ENCODE measurements at regions not wholly inside any gene's neighbourhood (a gene's known extent, or its start where the extent isn't known, plus 50 kb on each side); places are given as distances from the start of the nearest gene placed in this dataset.

DNA sequence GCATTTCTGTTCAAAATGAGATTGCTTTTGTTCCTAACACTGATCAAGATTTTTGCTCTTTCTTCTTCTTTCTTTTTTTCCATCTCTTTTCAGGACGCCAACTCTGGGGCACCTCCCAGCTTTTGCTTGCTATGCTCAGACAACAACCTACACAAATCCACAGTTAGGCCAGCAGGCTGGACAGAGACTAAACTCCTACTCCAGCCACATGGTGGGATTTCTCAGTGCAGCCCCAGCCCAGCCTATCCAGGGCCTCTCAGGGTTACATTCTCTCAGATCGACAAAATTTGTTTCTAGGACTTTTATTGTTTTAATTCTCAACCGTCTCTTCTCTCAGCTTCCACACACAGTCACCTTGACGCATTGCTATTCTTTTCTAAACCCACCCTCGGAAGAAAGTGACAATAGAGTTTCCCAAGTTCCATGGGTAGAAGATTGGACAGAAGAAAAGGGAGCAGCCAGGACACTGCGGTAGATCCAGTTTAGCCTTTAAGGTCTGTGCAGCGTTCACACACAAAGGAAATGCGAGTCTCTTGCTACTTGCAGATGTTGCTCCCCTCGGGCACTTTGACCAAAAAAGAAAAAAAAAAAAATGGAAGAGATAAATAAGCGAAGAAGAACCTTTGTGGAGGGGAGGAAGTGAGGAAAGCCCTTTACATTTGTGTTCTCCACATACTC lies 588.6 kb upstream of the GRAMD2B start:
- DNase-seq, result no peak

DNA sequence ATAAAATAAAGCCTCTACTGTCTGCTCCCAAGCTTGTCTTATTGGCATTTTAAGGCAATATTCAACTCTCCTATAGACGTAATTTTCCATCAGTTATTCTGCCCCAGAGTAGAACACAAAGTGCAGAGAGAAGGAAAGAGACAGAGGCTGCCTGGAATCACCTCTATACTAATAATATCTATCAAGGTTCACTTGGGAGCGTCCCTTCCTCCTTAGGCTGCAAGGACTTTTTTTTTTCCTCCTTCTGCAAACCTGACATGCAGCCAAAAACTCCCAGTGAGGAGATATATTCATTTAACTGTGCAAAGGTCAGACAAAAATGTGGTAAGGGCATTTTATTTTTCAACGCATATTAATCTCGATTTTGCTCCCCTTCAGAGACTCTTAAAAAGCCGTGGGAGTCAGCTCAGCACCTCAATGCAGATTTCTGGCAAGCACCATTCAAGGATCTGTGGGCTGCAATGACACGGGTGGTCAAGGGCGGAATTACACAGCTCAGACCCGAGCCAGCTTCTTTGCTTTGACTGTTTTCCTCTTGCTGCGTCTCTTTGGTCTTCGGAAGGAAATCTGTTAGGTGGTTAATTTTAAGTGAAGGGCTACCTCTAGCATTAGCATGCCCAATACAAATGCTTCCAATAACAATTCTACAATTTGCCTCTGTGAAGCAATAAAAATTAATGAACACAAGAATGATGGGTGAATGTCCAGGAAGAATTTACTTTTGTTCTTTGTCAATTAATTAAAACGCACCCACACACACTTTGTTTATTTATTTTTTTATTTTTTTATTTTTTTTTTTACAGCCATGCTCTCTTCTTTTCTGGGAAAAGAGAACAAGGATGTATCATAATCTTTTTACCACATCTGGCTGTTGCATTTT lies 587.7 kb upstream of the GRAMD2B start:
- no peak for DNase-seq

DNA sequence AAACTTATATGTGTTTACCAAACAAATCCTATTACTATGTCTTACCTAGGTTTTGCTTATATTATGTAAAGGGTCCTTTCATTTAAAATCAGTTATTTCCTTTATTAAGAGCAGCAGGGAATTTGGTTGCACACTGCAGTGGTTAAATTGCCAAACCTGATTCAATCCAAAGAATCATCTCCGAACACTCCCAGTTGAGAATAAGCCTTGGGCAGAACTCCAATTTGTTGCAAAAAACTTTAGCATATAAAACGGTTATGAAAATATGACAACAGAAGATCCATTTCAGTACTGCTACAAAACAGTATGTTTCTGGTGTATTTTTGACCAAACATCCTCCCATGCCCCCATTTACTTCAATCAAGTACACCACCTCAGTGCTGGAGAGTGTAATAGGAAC lies 587.0 kb upstream of the GRAMD2B start:
- DNase-seq, result no peak

DNA sequence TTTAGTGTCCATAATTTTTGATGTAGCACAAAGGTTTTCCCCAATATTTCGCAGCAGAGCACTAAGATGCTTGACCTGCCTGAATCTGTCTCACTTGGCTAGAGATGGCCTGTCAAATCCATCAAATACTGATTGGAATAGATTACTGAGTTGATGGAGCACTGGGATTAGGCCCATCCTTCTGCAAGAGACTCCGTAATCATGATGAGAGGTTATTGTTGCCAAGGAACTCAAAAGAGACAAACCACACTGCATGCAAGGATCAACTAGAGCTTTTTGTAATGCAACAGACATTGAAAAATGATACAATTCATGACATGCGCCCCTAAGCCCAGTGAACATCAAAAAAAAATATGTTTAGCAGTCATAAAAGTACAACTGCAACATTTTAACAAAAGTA lies 585.3 kb upstream of the GRAMD2B start:
- no peak for DNase-seq

DNA sequence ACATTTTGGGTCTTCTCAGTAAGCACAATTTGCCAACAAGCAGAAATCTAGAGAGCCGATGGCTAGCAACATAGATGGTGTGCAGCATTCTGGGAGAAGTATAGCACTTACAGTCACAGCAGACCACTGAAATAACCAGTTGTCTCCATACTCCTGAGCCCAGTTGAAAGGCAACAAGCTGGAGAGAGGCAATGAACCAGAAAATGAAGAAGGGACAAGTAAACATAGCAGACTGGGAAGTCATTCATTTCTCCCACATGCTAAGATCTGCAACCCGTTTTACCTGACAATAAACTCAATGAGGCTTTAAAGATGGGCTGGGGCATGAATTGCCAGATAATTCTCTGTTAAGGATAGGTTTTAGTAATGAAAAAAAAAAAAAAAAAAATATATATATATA lies 575.6 kb upstream of the GRAMD2B start:
- no peak for DNase-seq

DNA sequence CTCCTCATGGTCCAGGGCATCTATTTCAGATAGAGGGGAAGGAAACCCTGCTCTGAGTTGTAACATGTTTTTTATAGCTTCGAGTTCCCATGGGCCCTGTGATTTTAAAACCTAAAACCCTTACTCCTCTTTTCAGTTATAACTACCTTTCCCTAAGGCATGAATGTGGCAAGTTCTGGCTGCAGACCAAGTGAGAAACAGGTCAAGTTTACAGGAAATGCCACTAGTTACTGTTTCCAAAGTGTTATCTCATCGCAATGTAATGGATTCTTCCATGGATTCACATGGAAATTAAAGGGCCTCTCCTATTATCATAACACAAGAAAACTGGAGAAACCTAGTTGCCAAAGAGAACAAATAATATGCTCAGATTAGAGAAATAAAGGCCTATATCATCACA lies 574.5 kb upstream of the GRAMD2B start:
- DNase-seq, result no peak

DNA sequence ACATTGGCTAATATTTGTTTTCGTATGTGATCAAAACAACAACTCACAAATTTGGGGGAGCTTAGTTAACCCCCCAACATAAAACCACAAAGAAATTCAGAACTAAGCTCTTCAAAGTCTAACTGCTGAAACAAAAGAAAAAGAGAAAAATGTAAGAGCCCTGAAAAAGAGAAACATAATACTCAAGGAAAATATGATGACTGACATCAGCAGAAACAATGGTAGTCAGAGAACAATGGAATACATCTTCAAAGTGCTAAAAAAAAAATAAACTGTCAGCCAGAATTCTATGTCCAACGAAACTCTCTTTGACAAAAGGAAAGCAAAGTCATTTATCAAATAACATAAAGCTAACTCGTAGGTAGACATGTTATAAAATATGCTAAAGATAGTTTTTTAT lies 566.3 kb upstream of the GRAMD2B start:
- no peak for DNase-seq

DNA sequence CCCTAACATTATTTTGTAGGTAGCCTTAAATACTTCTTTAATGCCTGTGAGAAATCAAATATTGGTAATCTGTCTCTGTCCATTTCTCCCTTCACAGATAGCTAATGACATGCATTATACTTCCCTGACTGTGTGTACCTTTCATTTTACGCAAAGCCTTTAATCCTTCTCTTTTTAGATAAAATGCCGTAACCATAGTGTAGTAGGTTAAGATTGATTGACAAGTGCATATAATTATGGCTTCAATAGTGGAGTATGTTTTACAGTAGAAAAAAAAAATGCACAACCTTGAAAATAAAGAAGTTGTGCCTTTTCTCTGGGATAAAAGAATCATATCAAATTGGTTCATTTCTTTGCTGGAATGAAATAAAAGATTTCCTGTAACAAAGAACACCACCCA lies 559.6 kb upstream of the GRAMD2B start:
- DNase-seq, result no peak

DNA sequence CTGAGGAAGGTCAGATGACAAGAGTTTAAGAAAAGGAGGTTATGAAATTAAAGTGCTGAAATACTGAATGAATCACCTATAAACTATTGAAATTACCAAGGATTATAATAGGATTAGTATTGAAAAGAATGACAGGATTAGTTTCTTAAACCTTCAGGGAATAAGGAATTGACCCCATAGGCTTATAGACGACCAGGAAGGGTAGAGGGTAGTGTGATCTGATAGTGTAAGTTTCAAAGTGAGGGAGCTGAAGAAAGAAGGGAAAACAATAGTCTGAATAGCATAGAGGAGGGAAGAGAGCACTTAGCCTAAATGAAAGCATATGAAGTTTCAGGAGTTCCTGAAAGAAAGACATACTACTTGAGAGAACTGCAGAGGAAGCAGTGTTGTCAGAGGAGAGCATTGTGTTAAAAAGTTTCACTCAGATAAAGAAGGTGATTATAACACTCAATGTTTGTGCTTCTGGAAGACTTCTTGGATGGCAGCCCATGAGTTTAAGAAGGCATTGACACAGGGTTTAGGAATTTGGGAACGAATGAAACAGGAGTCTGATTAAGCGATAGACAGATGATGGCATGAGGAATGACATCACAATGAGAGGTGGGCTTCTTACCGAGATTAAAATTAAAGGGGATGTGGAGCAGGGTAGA lies 557.9 kb upstream of the GRAMD2B start:
- no peak for DNase-seq

DNA sequence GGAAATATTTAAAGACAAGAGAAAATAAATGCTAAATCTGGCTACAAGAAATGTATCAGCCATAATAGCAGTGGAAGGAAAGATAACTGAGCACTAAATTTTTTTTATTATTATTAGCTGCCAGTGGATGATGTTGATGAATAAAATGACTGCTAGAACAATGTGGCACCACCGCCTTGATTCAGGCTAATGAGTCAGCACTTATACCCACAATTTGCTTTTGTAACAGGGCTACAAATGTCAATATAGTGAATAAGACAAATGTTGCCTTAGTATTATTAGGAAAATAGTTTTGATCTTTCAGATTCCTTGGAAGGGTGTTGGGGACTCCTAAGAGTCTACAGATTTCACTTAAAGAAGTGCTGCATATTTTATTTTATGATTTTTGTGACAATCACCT lies 555.2 kb upstream of the GRAMD2B start:
- no peak for DNase-seq

DNA sequence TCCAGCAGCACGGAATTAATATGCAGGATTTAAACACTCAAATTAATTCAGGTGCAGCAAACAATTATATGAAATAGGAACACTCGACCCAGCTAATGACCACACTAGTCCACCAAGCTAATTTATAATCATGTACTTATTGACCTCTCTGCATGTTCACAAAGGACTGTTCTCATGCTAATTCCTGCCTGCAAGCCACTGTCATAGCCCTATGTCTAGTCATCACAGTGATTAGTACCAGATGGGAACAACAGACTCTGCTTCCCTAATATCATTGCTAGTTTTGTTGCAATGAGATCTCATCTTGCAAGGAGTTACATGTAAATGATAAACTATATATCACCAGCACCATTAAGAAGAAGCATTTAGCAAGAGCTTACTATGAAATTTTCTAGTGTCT lies 553.0 kb upstream of the GRAMD2B start:
- no peak for DNase-seq

DNA sequence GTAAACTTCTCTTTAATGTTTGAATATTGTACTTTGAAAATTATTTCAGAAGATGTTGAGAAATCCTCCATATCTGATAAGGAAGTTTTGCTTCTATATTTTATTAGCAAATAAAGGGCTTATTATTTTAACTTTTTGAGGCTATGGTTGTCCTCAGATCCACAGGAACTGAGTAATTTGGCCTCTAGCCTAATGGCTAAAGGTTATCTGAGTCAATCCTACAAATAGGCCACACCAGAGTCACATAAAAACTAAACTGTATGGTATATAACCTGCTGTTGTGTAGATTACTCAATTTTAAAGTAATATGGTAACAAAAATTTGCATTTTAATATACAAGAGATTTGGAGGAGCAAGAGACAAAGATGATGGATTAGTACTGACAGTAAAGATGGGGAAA lies 549.2 kb upstream of the GRAMD2B start:
- DNase-seq, result no peak

DNA sequence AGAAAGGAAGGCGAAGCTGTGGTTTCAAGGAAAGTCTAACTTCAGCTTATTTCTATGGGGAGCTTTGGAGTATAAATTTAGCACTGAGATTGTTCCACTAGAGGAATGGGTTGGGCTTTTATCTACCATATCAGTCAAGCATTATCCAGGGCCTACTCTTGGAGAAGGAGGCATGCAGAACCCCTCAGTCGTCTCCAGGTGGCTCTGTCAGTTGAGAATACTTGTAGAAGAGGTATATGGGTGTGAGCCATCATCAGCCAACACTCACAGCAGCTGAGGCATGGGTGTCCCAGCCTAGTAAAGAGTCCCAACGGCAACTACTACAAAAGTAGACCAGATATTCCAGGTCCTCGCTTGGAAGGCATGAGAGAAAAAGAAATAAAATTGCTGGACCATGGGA lies 548.5 kb upstream of the GRAMD2B start:
- no peak for DNase-seq

DNA sequence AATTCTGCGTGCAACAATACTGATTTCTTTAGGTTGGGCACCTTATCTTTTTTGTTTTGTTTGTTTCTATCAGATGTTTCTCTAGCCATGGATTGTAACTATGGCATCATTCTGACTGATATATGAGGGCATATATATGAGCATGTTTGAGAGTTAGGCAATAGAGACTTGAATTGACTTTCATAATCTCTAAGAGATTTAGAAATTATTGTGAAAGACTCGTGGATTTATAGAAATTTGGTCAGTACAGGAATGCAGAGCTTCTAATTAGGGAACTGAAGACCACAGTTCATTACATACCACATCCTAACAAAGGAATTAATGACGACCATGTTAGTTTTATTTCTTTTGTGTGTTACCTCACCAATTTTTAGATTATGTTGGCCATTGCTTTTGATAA lies 546.0 kb upstream of the GRAMD2B start:
- DNase-seq, result no peak

DNA sequence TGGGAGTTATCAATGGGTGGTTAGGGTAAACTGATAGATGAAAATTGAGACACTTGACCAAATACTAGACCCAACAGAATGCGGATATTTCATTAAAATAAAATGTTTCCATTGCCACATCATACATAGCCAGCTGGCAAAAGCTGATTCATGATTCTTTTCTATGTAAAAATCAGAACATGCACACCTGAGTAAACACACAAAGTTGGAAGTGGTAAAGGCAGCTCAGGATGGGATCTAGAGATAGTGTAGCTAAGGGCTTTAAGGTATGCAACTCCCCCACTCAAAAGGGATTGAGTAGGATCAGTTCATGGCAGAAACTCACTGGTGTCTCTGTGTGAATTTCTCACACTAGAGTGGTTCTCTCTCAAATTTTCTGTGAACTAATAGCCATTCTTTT lies 541.1 kb upstream of the GRAMD2B start:
- DNase-seq, result no peak

DNA sequence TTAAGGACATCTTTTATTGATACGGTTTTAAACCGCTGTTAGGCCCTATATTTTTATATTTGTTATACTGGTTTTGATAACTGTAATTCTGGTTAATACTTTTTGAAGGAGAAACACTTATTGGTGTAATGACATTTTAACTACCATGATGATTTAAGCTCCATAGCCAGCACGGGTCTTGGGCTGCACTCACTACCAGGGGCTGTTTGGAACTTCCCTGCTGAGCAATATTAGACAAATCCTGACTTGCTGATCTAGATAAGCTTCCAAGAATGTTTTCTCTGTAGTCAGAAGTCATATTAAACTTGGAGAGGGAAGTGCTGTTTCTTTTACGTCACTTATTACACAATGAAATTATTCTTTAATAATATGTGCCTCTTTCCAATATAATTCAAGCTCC lies 540.0 kb upstream of the GRAMD2B start:
- no peak for DNase-seq

DNA sequence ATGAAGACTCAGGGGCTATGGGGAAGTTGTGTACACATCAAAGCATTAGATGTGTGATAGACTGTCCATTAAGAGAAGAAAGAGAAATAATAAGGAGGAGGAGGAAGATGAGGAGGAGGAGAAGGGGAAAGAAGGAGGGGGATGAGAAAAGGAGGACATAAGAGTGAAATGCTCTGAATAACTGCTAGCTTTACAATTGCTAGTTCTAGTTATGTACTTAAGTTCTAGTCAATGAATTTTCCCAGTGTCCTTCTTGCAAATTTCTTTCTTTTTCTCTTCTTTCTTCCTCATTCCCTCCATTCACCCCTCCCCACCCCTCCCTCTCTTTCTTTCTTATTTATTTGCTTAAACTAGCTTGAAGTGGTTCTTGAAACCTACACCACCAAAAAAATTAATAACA lies 534.9 kb upstream of the GRAMD2B start:
- DNase-seq, result no peak

DNA sequence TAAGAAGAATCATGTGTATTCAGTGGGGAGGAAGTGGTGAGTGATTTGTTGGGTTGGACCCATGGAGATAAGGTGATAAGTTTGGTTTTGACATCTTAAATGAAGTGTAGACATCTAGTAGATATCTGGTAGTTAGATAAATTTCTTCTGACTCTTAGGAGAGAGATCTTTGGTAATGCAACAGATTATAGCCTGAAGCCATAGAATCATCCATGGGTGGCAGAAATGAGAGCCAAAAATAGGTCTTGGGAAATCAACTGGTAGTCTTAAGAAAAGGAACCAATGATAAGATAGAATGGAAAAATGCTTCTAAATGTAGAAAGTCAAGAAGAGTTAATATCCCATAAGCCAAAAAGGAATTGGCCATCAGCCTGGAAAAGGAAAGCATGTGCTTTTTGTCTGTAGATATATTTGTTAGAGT lies 532.7 kb upstream of the GRAMD2B start:
- DNase-seq, result no peak

DNA sequence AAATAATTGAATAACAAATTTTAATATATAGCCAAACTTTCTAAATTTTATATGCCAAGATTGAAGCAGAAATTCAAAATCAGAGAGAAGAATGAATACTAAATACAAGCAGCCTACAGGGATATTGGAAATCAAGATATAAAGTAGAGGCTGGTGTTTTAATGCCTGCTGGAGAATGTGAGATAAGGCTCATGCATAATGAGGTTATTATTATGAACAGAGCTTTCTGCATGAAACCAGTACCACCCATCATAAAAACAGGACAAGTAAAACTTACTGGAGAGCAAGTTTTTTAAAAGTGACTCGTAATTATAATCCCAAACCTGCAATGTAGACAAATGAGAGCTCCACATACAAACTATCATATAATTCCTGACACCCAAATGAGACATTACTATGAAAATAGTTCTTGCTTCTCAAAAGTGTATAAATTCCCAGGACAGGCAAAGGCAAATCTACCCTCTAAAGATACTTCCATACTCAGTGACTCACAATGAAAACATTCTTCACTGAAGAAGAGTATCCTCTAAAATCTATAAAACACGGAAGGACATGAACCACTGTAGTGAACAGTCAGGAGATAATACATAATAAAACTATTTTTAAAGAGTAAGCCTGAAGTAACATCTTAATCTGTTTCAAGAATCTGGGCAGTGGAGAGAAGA lies 532.0 kb upstream of the GRAMD2B start:
- no peak for DNase-seq

DNA sequence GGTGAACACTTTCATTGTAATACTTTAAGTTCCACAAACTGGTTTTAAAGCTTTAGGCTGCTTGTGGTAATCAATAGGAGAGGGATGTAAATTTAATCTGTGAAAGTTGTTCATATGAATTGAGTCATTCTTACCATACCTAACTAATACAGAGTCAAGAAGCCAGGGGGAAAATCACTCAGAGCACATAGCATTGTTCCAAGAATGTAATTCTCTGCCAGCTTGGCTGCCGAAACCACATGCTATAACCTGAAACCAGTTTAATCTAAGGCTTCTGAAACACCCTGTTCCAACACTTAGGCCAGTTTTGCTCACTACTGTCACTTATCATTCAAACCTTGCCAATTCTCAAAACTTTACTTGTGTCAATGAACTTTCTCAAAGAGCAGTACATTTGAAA lies 528.8 kb upstream of the GRAMD2B start:
- DNase-seq, result no peak

DNA sequence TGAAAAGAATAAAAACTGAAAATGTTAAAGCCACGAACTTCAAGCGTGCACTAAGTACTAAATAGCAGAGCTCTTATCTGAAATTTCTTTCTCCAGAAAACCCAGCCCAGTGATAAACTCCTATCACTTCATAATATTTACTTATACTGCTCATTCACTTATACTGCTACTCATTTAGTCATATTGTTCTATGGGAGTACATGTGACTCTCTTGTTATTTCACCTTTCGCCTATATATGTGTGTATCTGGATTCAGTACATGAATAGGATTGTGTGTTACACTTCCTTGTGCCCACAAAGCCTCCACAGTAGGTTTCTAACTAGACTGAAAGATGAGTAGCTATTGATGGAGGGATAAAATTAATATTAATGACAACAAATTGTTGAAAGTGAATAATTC lies 526.8 kb upstream of the GRAMD2B start:
- DNase-seq, result no peak

DNA sequence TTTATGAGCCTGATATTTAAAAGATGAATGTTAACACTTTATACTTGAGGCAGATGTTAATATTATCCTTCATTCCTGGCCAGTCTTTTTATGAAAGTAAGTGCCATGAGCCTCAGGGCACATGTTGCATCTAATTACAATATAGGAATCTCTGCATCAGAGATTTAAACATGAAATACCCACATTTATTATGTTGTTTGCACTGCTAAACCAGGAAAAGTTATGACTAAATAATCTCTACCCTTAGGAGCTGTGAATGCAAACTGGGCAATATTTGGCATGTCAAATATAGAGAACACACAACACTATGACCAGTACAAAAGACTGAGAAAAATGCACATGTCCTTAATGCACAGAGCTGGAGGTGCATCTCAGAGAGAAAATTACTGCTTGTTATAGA lies 526.1 kb upstream of the GRAMD2B start:
- DNase-seq, result no peak

DNA sequence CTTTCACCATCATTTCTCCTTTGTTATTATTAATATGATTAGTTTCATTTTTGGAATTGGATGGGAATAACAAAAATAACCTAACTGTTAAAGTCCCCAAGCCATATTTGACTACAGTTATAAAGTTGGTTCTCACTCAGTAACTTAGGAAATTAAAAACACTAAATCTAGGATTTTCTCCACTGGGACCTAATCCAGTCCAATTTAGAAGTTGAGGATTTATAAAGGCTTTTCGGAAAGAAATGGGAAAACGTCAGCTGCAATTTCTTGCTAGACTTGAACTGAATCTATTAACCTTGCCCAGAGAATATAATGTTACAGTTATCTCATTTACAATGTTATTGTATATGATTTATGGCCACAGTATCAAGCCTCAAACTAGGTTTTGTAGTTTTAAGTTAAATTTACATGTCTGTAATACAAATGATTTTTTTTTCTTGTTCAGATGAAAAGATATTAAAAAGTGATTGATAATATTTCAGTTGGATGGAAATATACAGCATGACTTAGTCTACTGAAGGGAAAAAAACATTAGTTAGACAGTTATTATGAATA lies 524.3 kb upstream of the GRAMD2B start:
- DNase-seq, result no peak

Data from activated CD4-positive, alpha-beta T cell treated with anti-CD3 and anti-CD28 coated beads, Interleukin-2, amount 50 U/mL, for 48 hours (primary cell).